ENCODE measurements at regions not wholly inside any gene's neighbourhood (a gene's known extent, or its start where the extent isn't known, plus 50 kb on each side); places are given as distances from the start of the nearest gene placed in this dataset.

- no peak for DNase-seq (ENCODE audit: low spot score)
- no peak for FAIRE-seq
Measured at GRCh38 chr1:209354840-209355165, 228.7 kb upstream of the CAMK1G start.

- DNase-seq (ENCODE audit: low spot score): no peak
- no peak for FAIRE-seq
Measured at GRCh38 chr1:209355415-209355814, 228.1 kb upstream of the CAMK1G start.

DNA sequence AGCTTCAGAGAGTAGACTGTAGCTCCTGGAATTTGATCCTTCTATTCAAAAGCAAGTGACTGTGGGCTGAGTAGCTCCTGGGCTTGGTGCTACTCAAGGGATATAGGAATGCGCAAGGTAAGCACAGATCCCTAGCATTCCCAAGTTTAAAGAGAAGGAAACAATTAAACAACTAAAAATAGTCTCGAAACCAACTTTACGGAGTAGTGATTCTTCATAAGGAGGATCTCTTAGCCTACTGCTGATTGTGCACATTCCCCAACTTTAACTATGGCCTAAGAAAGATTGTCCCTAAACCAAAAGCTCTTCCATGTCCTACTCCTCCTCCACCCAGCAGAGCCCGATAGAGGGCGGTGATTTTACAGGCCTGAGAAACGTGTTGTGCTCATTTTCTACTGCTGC, 226.5 kb upstream of the CAMK1G start:
- FAIRE-seq (no peak), DNase-seq (ENCODE audit: low spot score) (no peak)

- DNase-seq (ENCODE audit: low spot score) (no peak), FAIRE-seq (no peak)
Measured at GRCh38 chr1:209363112-209363511, 220.4 kb upstream of the CAMK1G start.

GRCh38 chr1:209364716-209365115, 218.8 kb upstream of the CAMK1G start:
- FAIRE-seq: no peak
- DNase-seq (ENCODE audit: low spot score): peak; percentile 81

GRCh38 chr1:209367061-209367772, 216.3 kb upstream of the CAMK1G start:
- no peak for FAIRE-seq
- DNase-seq (ENCODE audit: low spot score): no peak

- DNase-seq (ENCODE audit: low spot score) (peak; percentile 63), FAIRE-seq (peak; percentile 73)
Measured at GRCh38 chr1:209368864-209369598, 214.5 kb upstream of the CAMK1G start.

DNA sequence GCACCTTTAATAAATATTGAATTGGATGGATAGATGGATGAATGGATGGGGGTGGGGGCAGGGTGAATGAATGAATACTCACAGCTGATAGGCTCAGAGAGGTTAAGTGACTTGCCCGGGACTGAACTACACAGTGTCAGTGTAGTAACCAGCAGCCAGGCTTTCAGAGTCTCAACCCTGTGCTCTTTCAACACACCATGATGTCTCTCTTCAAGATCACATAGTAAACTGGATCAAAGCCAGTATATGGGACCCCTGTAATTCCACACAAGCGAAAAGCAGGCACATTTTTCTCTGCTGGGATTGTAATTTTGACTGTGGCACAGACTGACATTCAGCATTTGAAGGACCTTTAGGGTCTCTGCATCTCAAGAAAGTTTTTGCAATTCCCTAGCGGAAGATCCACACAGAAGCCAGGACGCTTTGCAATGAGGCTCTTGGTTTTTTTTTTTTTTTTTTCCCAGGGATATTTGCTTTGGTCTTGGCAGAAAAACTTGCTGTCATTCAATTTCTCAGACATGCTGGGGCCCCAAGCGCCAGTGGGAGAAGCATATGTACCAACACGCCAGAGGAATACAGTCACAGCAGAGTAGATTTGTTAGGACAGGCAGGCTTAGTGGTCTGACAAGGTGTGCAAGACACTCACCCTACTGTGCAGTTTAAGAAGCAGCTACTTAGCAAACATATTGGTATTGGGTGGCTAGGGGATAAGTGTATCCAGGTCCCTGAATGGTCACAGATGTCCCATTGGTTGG, 213.1 kb upstream of the CAMK1G start:
- DNase-seq (ENCODE audit: low spot score): no peak
- FAIRE-seq: no peak

DNA sequence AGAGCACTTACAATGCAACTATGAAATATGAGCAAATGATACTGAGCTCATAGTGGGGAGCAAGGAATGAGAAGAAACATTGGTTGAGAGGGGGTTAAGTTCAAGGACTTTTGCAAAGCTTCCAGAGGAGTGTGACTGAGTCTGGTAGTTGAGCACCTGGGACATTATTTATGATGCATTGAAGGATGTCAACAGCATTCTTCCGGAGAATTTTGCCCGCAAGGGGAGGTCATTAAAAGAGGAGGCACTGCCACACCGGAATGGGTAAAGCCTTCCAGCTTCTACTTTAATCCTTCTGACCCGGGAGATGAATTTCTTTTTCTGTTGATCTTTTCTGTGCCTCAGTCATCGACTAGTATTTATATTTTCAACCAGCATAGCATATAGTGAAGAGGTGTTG, 208.4 kb upstream of the CAMK1G start:
- FAIRE-seq: no peak
- peak; percentile 54 for DNase-seq (ENCODE audit: low spot score)

GRCh38 chr1:209375671-209376365, 207.7 kb upstream of the CAMK1G start:
- DNase-seq (ENCODE audit: low spot score): no peak

DNA sequence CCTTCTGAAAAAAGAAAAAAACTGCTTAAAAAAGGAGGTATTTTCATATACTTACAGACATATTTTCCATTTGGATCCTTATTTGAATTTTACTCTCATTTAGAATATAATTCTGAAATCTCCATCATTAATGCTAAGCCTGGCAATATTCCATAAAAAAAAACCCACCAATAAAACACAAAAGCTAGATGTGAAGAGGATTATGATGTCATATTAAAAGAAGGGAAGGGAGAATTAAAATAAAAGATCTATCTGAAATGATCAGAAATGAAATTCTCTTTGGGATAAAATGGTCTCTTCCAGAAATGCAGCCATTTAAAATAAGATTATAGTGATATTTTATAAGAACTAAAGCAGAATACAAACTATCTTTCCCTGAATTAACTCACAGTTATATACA, 206.7 kb upstream of the CAMK1G start:
- DNase-seq (ENCODE audit: low spot score) (no peak), FAIRE-seq (no peak)

More at GRCh38 chr1:209375671-209376365, 207.7 kb upstream of the CAMK1G start:
- FAIRE-seq: peak; percentile 48

DNA sequence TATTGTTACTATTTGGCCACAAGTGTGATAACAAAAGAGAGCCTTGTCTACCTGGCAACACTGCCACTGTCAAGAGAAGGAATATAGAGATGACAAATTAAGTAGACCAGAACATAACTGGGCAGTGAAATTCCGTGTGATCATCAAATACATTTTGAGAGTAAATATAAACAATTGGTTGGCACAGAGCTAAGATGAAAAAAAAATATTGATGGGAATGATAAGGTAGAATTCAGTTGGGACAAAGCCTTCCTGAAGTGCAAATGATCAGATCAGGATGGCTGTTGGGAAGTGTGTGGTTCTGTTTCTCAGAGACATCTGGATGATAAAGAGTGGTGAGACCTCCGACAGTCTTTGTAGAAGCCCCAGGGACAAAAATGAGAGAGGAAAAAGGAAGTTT, 205.5 kb upstream of the CAMK1G start:
- DNase-seq (ENCODE audit: low spot score) (no peak), FAIRE-seq (no peak)

DNA sequence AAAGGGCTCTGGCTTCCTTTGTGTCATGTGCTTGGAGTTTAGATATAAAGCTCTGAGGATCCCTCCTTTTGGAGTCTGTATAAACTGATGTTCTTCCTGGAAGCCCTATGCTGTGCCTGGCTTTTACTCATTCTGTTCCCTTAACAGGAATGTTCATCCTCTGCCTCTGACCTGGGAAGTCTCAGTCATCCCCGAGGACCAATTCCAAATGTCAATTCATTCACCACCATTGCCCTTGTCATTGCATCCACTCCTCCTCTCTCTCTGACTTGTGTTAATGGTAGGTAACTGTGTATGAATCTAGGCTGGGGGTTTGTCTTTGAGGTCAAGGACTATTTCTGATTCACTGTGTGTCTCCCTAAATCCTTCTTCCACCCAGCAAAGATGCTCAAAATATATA, 204.2 kb upstream of the CAMK1G start:
- FAIRE-seq (no peak), DNase-seq (ENCODE audit: low spot score) (no peak)

- DNase-seq (ENCODE audit: low spot score) (no peak), FAIRE-seq (no peak)
Measured at GRCh38 chr1:209380420-209380819, 203.1 kb upstream of the CAMK1G start.

DNA sequence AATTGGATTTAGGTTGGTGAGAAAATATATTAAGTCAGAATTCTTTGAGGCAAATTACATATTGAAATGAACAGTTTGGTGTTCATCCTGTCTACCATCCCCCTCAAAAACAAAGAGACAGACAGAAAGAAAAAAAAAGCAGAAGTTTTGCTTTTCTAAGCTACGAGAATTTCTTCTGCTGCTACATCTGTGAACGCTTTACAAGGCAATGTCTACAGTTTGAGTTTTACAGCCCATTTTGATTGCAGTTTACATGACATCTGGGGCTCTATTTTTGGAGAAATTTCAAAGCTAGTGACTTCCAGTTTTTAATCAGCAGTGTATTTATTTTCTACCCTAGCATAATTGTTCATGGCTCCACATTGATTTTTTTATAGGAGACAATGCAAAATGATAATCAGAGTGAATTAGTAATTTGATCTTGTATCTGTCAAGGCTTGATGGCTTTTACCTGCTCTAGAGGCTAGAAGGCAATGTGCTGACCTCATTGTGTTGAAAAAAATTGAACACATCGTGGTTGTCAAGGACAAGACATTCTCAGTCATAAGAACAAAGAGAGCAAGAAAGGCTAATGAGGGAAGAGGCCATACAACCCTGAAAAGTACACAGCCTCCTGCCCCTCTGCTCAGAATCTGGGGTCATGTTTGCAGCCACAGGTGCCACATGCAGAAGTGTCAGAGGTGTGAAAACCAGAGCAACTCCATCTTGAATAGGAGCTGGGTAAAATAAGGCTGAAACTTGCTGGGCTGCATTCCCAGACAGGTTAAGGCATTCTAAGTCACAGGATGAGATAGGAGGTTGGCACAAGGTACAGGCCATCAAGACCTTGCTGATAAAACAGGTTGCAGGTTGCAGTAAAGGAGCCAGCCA, 201.0 kb upstream of the CAMK1G start:
- FAIRE-seq: no peak
- no peak for DNase-seq (ENCODE audit: low spot score)

DNA sequence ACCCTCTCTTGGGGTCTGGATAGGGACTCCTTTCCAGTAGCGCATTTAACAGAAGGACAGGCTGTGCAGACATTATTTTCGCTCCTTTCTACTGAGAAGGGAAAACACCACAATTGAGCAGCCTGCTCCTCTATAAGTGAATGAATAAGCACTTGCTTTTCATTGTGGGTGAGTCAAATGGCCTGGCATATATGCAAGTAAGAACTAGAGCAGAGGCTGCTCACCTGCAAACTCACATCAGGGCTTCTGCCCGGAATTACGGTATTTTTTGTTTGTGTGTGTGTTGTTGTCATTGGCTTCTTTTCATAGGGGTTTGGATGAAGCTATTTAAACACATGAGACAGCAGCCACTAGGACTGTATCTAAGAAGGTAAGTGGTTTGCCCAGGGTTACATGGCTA, 200.1 kb upstream of the CAMK1G start:
- FAIRE-seq: no peak
- DNase-seq (ENCODE audit: low spot score): no peak

- DNase-seq (ENCODE audit: low spot score) (no peak), FAIRE-seq (no peak)
Measured at GRCh38 chr1:209383907-209384709, 199.4 kb upstream of the CAMK1G start.

- FAIRE-seq: no peak
- DNase-seq (ENCODE audit: low spot score): no peak
Measured at GRCh38 chr1:209384710-209385550, 198.6 kb upstream of the CAMK1G start.

GRCh38 chr1:209386156-209386555, 197.4 kb upstream of the CAMK1G start:
- FAIRE-seq (no peak), DNase-seq (ENCODE audit: low spot score) (no peak)

Measured in urothelium cell line (cell line).